Activated T-helper 17 cell treated with anti-CD3 and anti-CD28 coated beads, Interleukin-2, amount 50 U/mL, for 72 hours (primary cell): ENCODE measurements at regions not wholly inside any gene's neighbourhood (a gene's known extent, or its start where the extent isn't known, plus 50 kb on each side); places are given as distances from the start of the nearest gene placed in this dataset.
A peak's percentile ranks its signal among the peaks of the same experiment; 100 is the strongest.
"Not testable (repeated sequence)": the region's sequence is repeated elsewhere in the genome, so short reads cannot be mapped to it uniquely, and the experiment has no call there.

Experiments
- ATAC-seq: fragments of 150-1000 bp; cut with Tn5 transposase; replicated peaks from 2 replicates; pipeline ENCODE4 v1.10.0; 2021; ENCODE audit warnings: mild to moderate bottlenecking, moderate library complexity
- H3K27ac Mint-ChIP-seq: one replicate; pipeline ENCODE4 v1.8.0; 2022; ENCODE audit warnings: mixed read lengths
- H3K27me3 Mint-ChIP-seq: one replicate; pipeline ENCODE4 v1.8.0; 2022; ENCODE audit warnings: mixed read lengths
- H3K36me3 Mint-ChIP-seq: one replicate; pipeline ENCODE4 v1.8.0; 2022; ENCODE audit warnings: low read depth, mild to moderate bottlenecking, mixed read lengths
- H3K4me1 Mint-ChIP-seq: one replicate; pipeline ENCODE4 v1.8.0; 2022; ENCODE audit warnings: mixed read lengths
- H3K4me3 Mint-ChIP-seq: one replicate; pipeline ENCODE4 v1.8.0; 2022; ENCODE audit warnings: mild to moderate bottlenecking, mixed read lengths
- H3K9me3 Mint-ChIP-seq: one replicate; pipeline ENCODE4 v1.8.0; 2022; ENCODE audit warnings: mixed read lengths

- H3K36me3 Mint-ChIP-seq, H3K9me3 Mint-ChIP-seq, H3K27me3 Mint-ChIP-seq, H3K27ac Mint-ChIP-seq, H3K4me1 Mint-ChIP-seq: not testable (repeated sequence)
- ATAC-seq, result peak; percentile 29
- H3K4me3 Mint-ChIP-seq, result peak overlapping the region; percentile 16
Observed at GRCh38 chr20:30537459-30537858, 720.0 kb upstream of the DEFB115 start.

- H3K4me3 Mint-ChIP-seq, H3K27ac Mint-ChIP-seq, ATAC-seq, H3K4me1 Mint-ChIP-seq, H3K9me3 Mint-ChIP-seq, H3K36me3 Mint-ChIP-seq, H3K27me3 Mint-ChIP-seq: not testable (repeated sequence)
Observed at GRCh38 chr20:30540330-30541069, 717.0 kb upstream of the DEFB115 start.

- H3K27me3 Mint-ChIP-seq, H3K4me1 Mint-ChIP-seq, H3K4me3 Mint-ChIP-seq, ATAC-seq, H3K9me3 Mint-ChIP-seq, H3K27ac Mint-ChIP-seq, H3K36me3 Mint-ChIP-seq: not testable (repeated sequence)
Observed at GRCh38 chr20:30551236-30551635, 706.2 kb upstream of the DEFB115 start.

GRCh38 chr20:30556797-30557196 is 700.7 kb upstream of the DEFB115 start:
- H3K36me3 Mint-ChIP-seq, H3K9me3 Mint-ChIP-seq, H3K4me3 Mint-ChIP-seq, H3K27ac Mint-ChIP-seq, H3K27me3 Mint-ChIP-seq, H3K4me1 Mint-ChIP-seq, ATAC-seq: not testable (repeated sequence)

GRCh38 chr20:30565086-30565485 is 692.4 kb upstream of the DEFB115 start:
- H3K4me3 Mint-ChIP-seq, ATAC-seq, H3K4me1 Mint-ChIP-seq, H3K36me3 Mint-ChIP-seq, H3K9me3 Mint-ChIP-seq, H3K27ac Mint-ChIP-seq, H3K27me3 Mint-ChIP-seq: not testable (repeated sequence)

- not testable (repeated sequence) for ATAC-seq, H3K36me3 Mint-ChIP-seq, H3K9me3 Mint-ChIP-seq, H3K27ac Mint-ChIP-seq, H3K4me1 Mint-ChIP-seq, H3K27me3 Mint-ChIP-seq, H3K4me3 Mint-ChIP-seq
Observed at GRCh38 chr20:30569867-30570266, 687.6 kb upstream of the DEFB115 start.

- not testable (repeated sequence) for H3K4me1 Mint-ChIP-seq, H3K27ac Mint-ChIP-seq, H3K9me3 Mint-ChIP-seq, H3K36me3 Mint-ChIP-seq, ATAC-seq, H3K4me3 Mint-ChIP-seq, H3K27me3 Mint-ChIP-seq
Observed at GRCh38 chr20:30570622-30571021, 686.8 kb upstream of the DEFB115 start.

GRCh38 chr20:30574337-30574736 is 683.1 kb upstream of the DEFB115 start:
- H3K36me3 Mint-ChIP-seq, H3K27me3 Mint-ChIP-seq, H3K4me3 Mint-ChIP-seq, H3K9me3 Mint-ChIP-seq, H3K27ac Mint-ChIP-seq, H3K4me1 Mint-ChIP-seq, ATAC-seq: not testable (repeated sequence)

GRCh38 chr20:30579069-30579468 is 678.4 kb upstream of the DEFB115 start:
- H3K27ac Mint-ChIP-seq, H3K27me3 Mint-ChIP-seq, H3K36me3 Mint-ChIP-seq, H3K9me3 Mint-ChIP-seq, H3K4me1 Mint-ChIP-seq, ATAC-seq, H3K4me3 Mint-ChIP-seq: not testable (repeated sequence)

GRCh38 chr20:30579824-30580438 is 677.5 kb upstream of the DEFB115 start:
- H3K9me3 Mint-ChIP-seq, H3K4me3 Mint-ChIP-seq, H3K27ac Mint-ChIP-seq, H3K36me3 Mint-ChIP-seq, H3K27me3 Mint-ChIP-seq, H3K4me1 Mint-ChIP-seq, ATAC-seq: not testable (repeated sequence)

- not testable (repeated sequence) for H3K27me3 Mint-ChIP-seq, H3K27ac Mint-ChIP-seq, H3K4me1 Mint-ChIP-seq, H3K4me3 Mint-ChIP-seq, H3K36me3 Mint-ChIP-seq, H3K9me3 Mint-ChIP-seq, ATAC-seq
Observed at GRCh38 chr20:30581839-30582238, 675.6 kb upstream of the DEFB115 start.

- not testable (repeated sequence) for ATAC-seq, H3K36me3 Mint-ChIP-seq, H3K4me3 Mint-ChIP-seq, H3K4me1 Mint-ChIP-seq, H3K9me3 Mint-ChIP-seq, H3K27ac Mint-ChIP-seq
- peaks cover 12% of the 10 kb centered on the region for H3K27me3 Mint-ChIP-seq
Observed at GRCh38 chr20:30584403-30584802, 673.1 kb upstream of the DEFB115 start.

- H3K9me3 Mint-ChIP-seq, H3K27ac Mint-ChIP-seq, ATAC-seq, H3K36me3 Mint-ChIP-seq, H3K4me1 Mint-ChIP-seq, H3K4me3 Mint-ChIP-seq: not testable (repeated sequence)
- H3K27me3 Mint-ChIP-seq, result peaks cover 12% of the 10 kb centered on the region
Observed at GRCh38 chr20:30585244-30585796, 672.1 kb upstream of the DEFB115 start.

GRCh38 chr20:30586178-30586577 is 671.3 kb upstream of the DEFB115 start:
- not testable (repeated sequence) for H3K4me1 Mint-ChIP-seq, H3K4me3 Mint-ChIP-seq, H3K9me3 Mint-ChIP-seq, H3K36me3 Mint-ChIP-seq, H3K27ac Mint-ChIP-seq, ATAC-seq
- H3K27me3 Mint-ChIP-seq, result peaks cover 12% of the 10 kb centered on the region

- Mint-ChIP-seq H3K27me3 (no peaks in the 10 kb centered on the region), H3K9me3 (no peaks in the 10 kb centered on the region), H3K36me3 (no peaks in the 10 kb centered on the region), H3K27ac (no peak overlapping the region), H3K4me3 (no peak overlapping the region), H3K4me1 (no peaks in the 10 kb centered on the region)
- ATAC-seq, result no peak
Observed at GRCh38 chr20:30593572-30593971, 663.9 kb upstream of the DEFB115 start.
